ENCODE measurements at regions not wholly inside any gene's neighbourhood (a gene's known extent, or its start where the extent isn't known, plus 50 kb on each side); places are given as distances from the start of the nearest gene placed in this dataset.

- TF ChIP-seq, protein P1, sequence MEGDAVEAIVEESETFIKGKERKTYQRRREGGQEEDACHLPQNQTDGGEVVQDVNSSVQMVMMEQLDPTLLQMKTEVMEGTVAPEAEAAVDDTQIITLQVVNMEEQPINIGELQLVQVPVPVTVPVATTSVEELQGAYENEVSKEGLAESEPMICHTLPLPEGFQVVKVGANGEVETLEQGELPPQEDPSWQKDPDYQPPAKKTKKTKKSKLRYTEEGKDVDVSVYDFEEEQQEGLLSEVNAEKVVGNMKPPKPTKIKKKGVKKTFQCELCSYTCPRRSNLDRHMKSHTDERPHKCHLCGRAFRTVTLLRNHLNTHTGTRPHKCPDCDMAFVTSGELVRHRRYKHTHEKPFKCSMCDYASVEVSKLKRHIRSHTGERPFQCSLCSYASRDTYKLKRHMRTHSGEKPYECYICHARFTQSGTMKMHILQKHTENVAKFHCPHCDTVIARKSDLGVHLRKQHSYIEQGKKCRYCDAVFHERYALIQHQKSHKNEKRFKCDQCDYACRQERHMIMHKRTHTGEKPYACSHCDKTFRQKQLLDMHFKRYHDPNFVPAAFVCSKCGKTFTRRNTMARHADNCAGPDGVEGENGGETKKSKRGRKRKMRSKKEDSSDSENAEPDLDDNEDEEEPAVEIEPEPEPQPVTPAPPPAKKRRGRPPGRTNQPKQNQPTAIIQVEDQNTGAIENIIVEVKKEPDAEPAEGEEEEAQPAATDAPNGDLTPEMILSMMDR (IDR thresholded peaks at IDR 0.05): no peak
- TF ChIP-seq POLR2A (IDR thresholded peaks at IDR 0.05) (no peak), POLR2AphosphoS5 (IDR thresholded peaks at IDR 0.05) (no peak), EP300 (IDR thresholded peaks at IDR 0.05) (no peak)
Measured at GRCh38 chr5:109563189-109563588, 126.5 kb upstream of the MAN2A1 start.

Measured in suprapubic skin (tissue), 4 donors.